OCI-M2 (cell line): ENCODE measurements at regions not wholly inside any gene's neighbourhood (a gene's known extent, or its start where the extent isn't known, plus 50 kb on each side); places are given as distances from the start of the nearest gene placed in this dataset.

Source experiments
- DNase-seq: peaks from one replicate; lab custom pipeline; 2025; ENCODE audit not compliant: unreplicated experiment; lab: John Stamatoyannopoulos, UW

GRCh38 chr18:67047334-67047733 is 443.4 kb upstream of the CDH19 start:
- no peak for DNase-seq

- no peak for DNase-seq
Measured at GRCh38 chr18:67043276-67043675, 439.4 kb upstream of the CDH19 start.

GRCh38 chr18:67041334-67041733 is 437.4 kb upstream of the CDH19 start:
- no peak for DNase-seq

- no peak for DNase-seq
Measured at GRCh38 chr18:67035026-67035425, 431.1 kb upstream of the CDH19 start.

GRCh38 chr18:67023059-67023458 is 419.2 kb upstream of the CDH19 start:
- no peak for DNase-seq

GRCh38 chr18:67010919-67011318 is 407.0 kb upstream of the CDH19 start:
- no peak for DNase-seq

GRCh38 chr18:67007999-67008398 is 404.1 kb upstream of the CDH19 start:
- no peak for DNase-seq

- DNase-seq: no peak
Measured at GRCh38 chr18:67007085-67007484, 403.2 kb upstream of the CDH19 start.

- no peak for DNase-seq
Measured at GRCh38 chr18:67001052-67001451, 397.2 kb upstream of the CDH19 start.

GRCh38 chr18:66999003-66999402 is 395.1 kb upstream of the CDH19 start:
- DNase-seq: no peak

- DNase-seq: no peak
Measured at GRCh38 chr18:66995270-66995669, 391.4 kb upstream of the CDH19 start.

GRCh38 chr18:66994790-66995189 is 390.9 kb upstream of the CDH19 start:
- no peak for DNase-seq

GRCh38 chr18:66993492-66993891 is 389.6 kb upstream of the CDH19 start:
- DNase-seq: no peak

- DNase-seq: no peak
Measured at GRCh38 chr18:66990909-66991308, 387.0 kb upstream of the CDH19 start.

- DNase-seq: no peak
Measured at GRCh38 chr18:66979009-66979408, 375.1 kb upstream of the CDH19 start.

GRCh38 chr18:66972681-66973080 is 368.8 kb upstream of the CDH19 start:
- no peak for DNase-seq

- DNase-seq: no peak
Measured at GRCh38 chr18:66971960-66972359, 368.1 kb upstream of the CDH19 start.

GRCh38 chr18:66966171-66966570 is 362.3 kb upstream of the CDH19 start:
- no peak for DNase-seq

- DNase-seq: no peak
Measured at GRCh38 chr18:66958309-66958708, 354.4 kb upstream of the CDH19 start.

GRCh38 chr18:66951750-66952149 is 347.9 kb upstream of the CDH19 start:
- DNase-seq: no peak

GRCh38 chr18:66949419-66949818 is 345.5 kb upstream of the CDH19 start:
- no peak for DNase-seq

- DNase-seq: no peak
Measured at GRCh38 chr18:66937546-66937945, 333.7 kb upstream of the CDH19 start.

- no peak for DNase-seq
Measured at GRCh38 chr18:66931010-66931409, 327.1 kb upstream of the CDH19 start.

- no peak for DNase-seq
Measured at GRCh38 chr18:66916834-66917233, 312.9 kb upstream of the CDH19 start.
